NCI-H1105 treated with DMSO at 0.1 percent for 48 hours (cell line): ENCODE measurements at regions not wholly inside any gene's neighbourhood (a gene's known extent, or its start where the extent isn't known, plus 50 kb on each side); places are given as distances from the start of the nearest gene placed in this dataset.
"Not testable (repeated sequence)": the region's sequence is repeated elsewhere in the genome, so short reads cannot be mapped to it uniquely, and the experiment has no call there.

Experiments
- DNase-seq: peaks from one replicate; lab custom pipeline; 2025; lab: John Stamatoyannopoulos, UW

- no peak for DNase-seq
Measured at GRCh38 chr5:136924490-136924889, 559.1 kb upstream of the TRPC7 start.

- DNase-seq = no peak
Measured at GRCh38 chr5:136910625-136911024, 545.3 kb upstream of the TRPC7 start.

- DNase-seq = no peak
Measured at GRCh38 chr5:136909906-136910305, 544.6 kb upstream of the TRPC7 start.

- DNase-seq = no peak
Measured at GRCh38 chr5:136907371-136907770, 542.0 kb upstream of the TRPC7 start.

- no peak for DNase-seq
Measured at GRCh38 chr5:136906545-136906944, 541.2 kb upstream of the TRPC7 start.

GRCh38 chr5:136905571-136905970, 540.2 kb upstream of the TRPC7 start:
- no peak for DNase-seq

- DNase-seq = no peak
Measured at GRCh38 chr5:136894070-136894469, 528.7 kb upstream of the TRPC7 start.

GRCh38 chr5:136892000-136892399, 526.7 kb upstream of the TRPC7 start:
- DNase-seq = no peak

- DNase-seq = no peak
Measured at GRCh38 chr5:136891175-136891972, 526.0 kb upstream of the TRPC7 start.

- DNase-seq = peak; percentile 41
Measured at GRCh38 chr5:136890431-136891148, 525.2 kb upstream of the TRPC7 start.

GRCh38 chr5:136886608-136887007, 521.3 kb upstream of the TRPC7 start:
- DNase-seq = no peak

- no peak for DNase-seq
Measured at GRCh38 chr5:136864960-136865359, 499.6 kb upstream of the TRPC7 start.

- DNase-seq = no peak
Measured at GRCh38 chr5:136856648-136857047, 491.3 kb upstream of the TRPC7 start.

GRCh38 chr5:136853971-136854370, 488.6 kb upstream of the TRPC7 start:
- no peak for DNase-seq

- DNase-seq = no peak
Measured at GRCh38 chr5:136840601-136841000, 475.3 kb upstream of the TRPC7 start.

- DNase-seq = no peak
Measured at GRCh38 chr5:136836093-136836492, 470.7 kb upstream of the TRPC7 start.

GRCh38 chr5:136820848-136821247, 455.5 kb upstream of the TRPC7 start:
- no peak for DNase-seq

- no peak for DNase-seq
Measured at GRCh38 chr5:136819526-136820302, 454.4 kb upstream of the TRPC7 start.

- no peak for DNase-seq
Measured at GRCh38 chr5:136816327-136816726, 451.0 kb upstream of the TRPC7 start.

GRCh38 chr5:136814619-136815378, 449.5 kb upstream of the TRPC7 start:
- DNase-seq = no peak

- DNase-seq = not testable (repeated sequence)
Measured at GRCh38 chr5:136812270-136812669, 446.9 kb upstream of the TRPC7 start.

- DNase-seq = no peak
Measured at GRCh38 chr5:136811551-136811950, 446.2 kb upstream of the TRPC7 start.
